Osteocyte (in vitro differentiated cells): ENCODE measurements at regions not wholly inside any gene's neighbourhood (a gene's known extent, or its start where the extent isn't known, plus 50 kb on each side); places are given as distances from the start of the nearest gene placed in this dataset.

Experiments used
- DNase-seq: peaks from one replicate; pipeline ENCODE4 v3.0.0; 2021; ENCODE audit warnings: mixed read lengths; ENCODE audit not compliant: unreplicated experiment; ENCODE audit errors: extremely low spot score
- H3K27ac Mint-ChIP-seq: one replicate; pipeline ENCODE4 v1.8.0; 2021; ENCODE audit warnings: mild to moderate bottlenecking, mixed read lengths; ENCODE audit not compliant: unreplicated experiment
- H3K27me3 Mint-ChIP-seq: one replicate; pipeline ENCODE4 v1.8.0; 2021; ENCODE audit warnings: mixed read lengths; ENCODE audit not compliant: unreplicated experiment
- H3K36me3 Mint-ChIP-seq: one replicate; pipeline ENCODE4 v1.8.0; 2021; ENCODE audit warnings: mixed read lengths; ENCODE audit not compliant: unreplicated experiment
- H3K4me1 Mint-ChIP-seq: one replicate; pipeline ENCODE4 v1.8.0; 2021; ENCODE audit warnings: mixed read lengths; ENCODE audit not compliant: unreplicated experiment
- H3K4me3 Mint-ChIP-seq: one replicate; pipeline ENCODE4 v1.8.0; 2021; ENCODE audit warnings: mild to moderate bottlenecking, moderate library complexity, mixed read lengths; ENCODE audit not compliant: unreplicated experiment
- H3K9me3 Mint-ChIP-seq: one replicate; pipeline ENCODE4 v1.8.0; 2021; ENCODE audit warnings: mixed read lengths; ENCODE audit not compliant: unreplicated experiment
- CTCF ChIP-seq: fragments of 200-600 bp; sonication (generic); IDR thresholded peaks from 2 replicates; pipeline ENCODE4 v1.5.0; 2021; ENCODE audit warnings: antibody characterized with exemption, mild to moderate bottlenecking, moderate library complexity

- no peaks in the 10 kb centered on the region for H3K36me3 Mint-ChIP-seq
- H3K4me3 Mint-ChIP-seq, result no peak overlapping the region
- no peaks in the 10 kb centered on the region for H3K4me1 Mint-ChIP-seq
- no peak for DNase-seq
- no peaks in the 10 kb centered on the region for H3K9me3 Mint-ChIP-seq
- no peak overlapping the region for H3K27ac Mint-ChIP-seq
- peaks cover 2% of the 10 kb centered on the region for H3K27me3 Mint-ChIP-seq
- no peak for TF ChIP-seq CTCF
These were observed 50.7 kb upstream of the TOX2 start for GRCh38 chr20:43863821-43864544.

GRCh38 chr20:43863330-43863729 lies 51.3 kb upstream of the TOX2 start:
- no peak for DNase-seq
- H3K4me1 Mint-ChIP-seq, result no peaks in the 10 kb centered on the region
- no peak for TF ChIP-seq CTCF
- H3K36me3 Mint-ChIP-seq, result no peaks in the 10 kb centered on the region
- no peak overlapping the region for H3K4me3 Mint-ChIP-seq
- H3K9me3 Mint-ChIP-seq, result no peaks in the 10 kb centered on the region
- peaks cover 2% of the 10 kb centered on the region for H3K27me3 Mint-ChIP-seq
- H3K27ac Mint-ChIP-seq, result no peak overlapping the region

GRCh38 chr20:43862438-43862837 lies 52.2 kb upstream of the TOX2 start:
- H3K4me3 Mint-ChIP-seq, result no peak overlapping the region
- no peak for TF ChIP-seq CTCF

GRCh38 chr20:43859994-43860393 lies 54.7 kb upstream of the TOX2 start:
- peaks cover 13% of the 10 kb centered on the region for H3K27me3 Mint-ChIP-seq
- H3K27ac Mint-ChIP-seq, result no peak overlapping the region
- no peaks in the 10 kb centered on the region for H3K4me1 Mint-ChIP-seq
- no peaks in the 10 kb centered on the region for H3K9me3 Mint-ChIP-seq
- DNase-seq, result no peak
- H3K4me3 Mint-ChIP-seq, result no peak overlapping the region
- H3K36me3 Mint-ChIP-seq, result no peaks in the 10 kb centered on the region
- TF ChIP-seq CTCF, result no peak

More at GRCh38 chr20:43862438-43862837, 52.2 kb upstream of the TOX2 start:
- Mint-ChIP-seq H3K4me1 (no peaks in the 10 kb centered on the region), H3K36me3 (no peaks in the 10 kb centered on the region), H3K27ac (no peak overlapping the region), H3K27me3 (peaks cover 8% of the 10 kb centered on the region), H3K9me3 (no peaks in the 10 kb centered on the region)
- DNase-seq, result no peak

DNA sequence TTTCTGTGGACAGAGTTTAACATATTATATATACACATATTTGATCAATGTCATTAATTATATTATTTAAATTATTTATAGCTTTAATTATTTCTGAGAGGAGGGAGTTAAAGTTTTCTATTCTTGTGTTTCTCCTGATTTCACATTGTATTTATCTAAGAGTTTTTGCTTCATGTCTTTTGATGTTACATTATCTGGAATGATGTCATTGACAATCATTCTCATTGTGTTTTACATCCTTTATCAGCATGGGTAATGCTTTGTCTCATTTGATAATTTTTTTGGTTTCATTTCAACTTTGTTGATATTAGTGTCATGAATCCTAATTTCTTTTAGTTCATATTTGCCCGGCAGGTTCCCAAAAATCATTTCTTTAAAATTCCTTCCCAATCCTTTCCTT lies 56.7 kb upstream of the TOX2 start:
- no peak overlapping the region for H3K27ac Mint-ChIP-seq
- H3K36me3 Mint-ChIP-seq, result no peaks in the 10 kb centered on the region
- no peak for DNase-seq
- H3K4me3 Mint-ChIP-seq, result no peak overlapping the region
- H3K27me3 Mint-ChIP-seq, result peaks cover 13% of the 10 kb centered on the region
- no peak for TF ChIP-seq CTCF
- no peaks in the 10 kb centered on the region for H3K4me1 Mint-ChIP-seq
- no peaks in the 10 kb centered on the region for H3K9me3 Mint-ChIP-seq
